ENCODE measurements at regions not wholly inside any gene's neighbourhood (a gene's known extent, or its start where the extent isn't known, plus 50 kb on each side); places are given as distances from the start of the nearest gene placed in this dataset.

GRCh38 chr1:59188413-59189213 is 108.3 kb upstream of the FGGY start:
- H3K4me2 ChIP-seq (ENCODE audit: insufficient read depth, low read length), result no peak overlapping the region
- H2AFZ ChIP-seq (ENCODE audit: low read depth, low read length), result no peak overlapping the region
- no peaks in the 10 kb centered on the region for H4K20me1 ChIP-seq (replicated peaks; ENCODE audit: control insufficient read depth, insufficient read depth, low read length)
- DNase-seq (ENCODE audit: extremely low read depth in 1 of 4, low spot score in 3 of 4) (no peak), ATAC-seq (no peak), FAIRE-seq (no peak)
- POLR2A ChIA-PET, result no interaction called here
- 3% methylated on average over 2 of the region's 2 CpGs for WGBS (ENCODE audit: insufficient coverage, low coverage, missing lambda C conversion rate)
- H3K4me3 ChIP-seq, result no peak overlapping the region
- intact Hi-C loops (cut with micrococcal nuclease), result loop anchor here (10.0 kb wide), 1 partner anchor 506 kb away; no protein-coding TSS in a partner anchor
- in situ Hi-C loops (cut with MboI), result no loop called here
- H3K27me3 ChIP-seq (ENCODE audit: control insufficient read depth in 2 of 2, insufficient read depth in 2 of 2, low read length in 2 of 2), result no peaks in the 10 kb centered on the region
- CTCF ChIA-PET (ENCODE audit: low intra/inter-chr PET ratio), result no interaction called here
- H3K9me1 ChIP-seq (ENCODE audit: control insufficient read depth, insufficient read depth, low read length), result no peaks in the 10 kb centered on the region
- no peaks in the 10 kb centered on the region for H3K36me3 ChIP-seq (ENCODE audit: control insufficient read depth, insufficient read depth, low read length)
- H3K4me1 ChIP-seq (replicated peaks in 1 of 2; ENCODE audit: control insufficient read depth in 2 of 2, insufficient read depth in 2 of 2, low read length in 2 of 2), result no peaks in the 10 kb centered on the region
- H3K9ac ChIP-seq (ENCODE audit: insufficient read depth in 1 of 2, low read depth in 2 of 2, low read length in 2 of 2), result no peak overlapping the region
- no peak overlapping the region for H3K27ac ChIP-seq (ENCODE audit: extremely low read depth, low read depth, low read length)
- no peaks in the 10 kb centered on the region for H3K79me2 ChIP-seq (ENCODE audit: control insufficient read depth, insufficient read depth, low read length)
- no peaks in the 10 kb centered on the region for H3K9me3 ChIP-seq (replicated peaks; ENCODE audit: control insufficient read depth, insufficient read depth, low read depth, low read length)
- no TSS peak for BruUV-seq (replicated peaks)
- TF ChIP-seq HSF4 (CRISPR knock-in tag; IDR thresholded peaks at IDR 0.05; ENCODE audit: borderline replicate concordance) (no peak), KLF6 (CRISPR knock-in tag; IDR thresholded peaks at IDR 0.05; ENCODE audit: borderline replicate concordance) (no peak), ZNF282 (CRISPR knock-in tag; IDR thresholded peaks at IDR 0.05) (no peak), SMARCA5 (IDR thresholded peaks at IDR 0.05) (no peak), DPF2 (IDR thresholded peaks at IDR 0.05) (no peak), BCL6 (CRISPR knock-in tag; IDR thresholded peaks at IDR 0.05) (no peak), MXD1 (CRISPR knock-in tag; IDR thresholded peaks at IDR 0.05; ENCODE audit: borderline replicate concordance, poor library complexity, severe bottlenecking) (no peak), RBM39 (optimal IDR thresholded peaks at IDR 0.05; ENCODE audit: low read depth, low read length) (no peak), ILK (tag; IDR thresholded peaks at IDR 0.05; ENCODE audit: borderline replicate concordance, low read depth) (no peak), SAFB (IDR thresholded peaks at IDR 0.05; ENCODE audit: borderline replicate concordance, low read depth, low read length) (no peak), CBX5 (IDR thresholded peaks at IDR 0.05; ENCODE audit: borderline replicate concordance, low read depth) (no peak), PRMT5 (CRISPR knock-in tag; IDR thresholded peaks at IDR 0.05) (no peak)
- TF ChIP-seq, protein P1, sequence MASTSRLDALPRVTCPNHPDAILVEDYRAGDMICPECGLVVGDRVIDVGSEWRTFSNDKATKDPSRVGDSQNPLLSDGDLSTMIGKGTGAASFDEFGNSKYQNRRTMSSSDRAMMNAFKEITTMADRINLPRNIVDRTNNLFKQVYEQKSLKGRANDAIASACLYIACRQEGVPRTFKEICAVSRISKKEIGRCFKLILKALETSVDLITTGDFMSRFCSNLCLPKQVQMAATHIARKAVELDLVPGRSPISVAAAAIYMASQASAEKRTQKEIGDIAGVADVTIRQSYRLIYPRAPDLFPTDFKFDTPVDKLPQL (IDR thresholded peaks at IDR 0.05; ENCODE audit: extremely low read depth, insufficient read length), result no peak
- TF ChIP-seq, protein P2, sequence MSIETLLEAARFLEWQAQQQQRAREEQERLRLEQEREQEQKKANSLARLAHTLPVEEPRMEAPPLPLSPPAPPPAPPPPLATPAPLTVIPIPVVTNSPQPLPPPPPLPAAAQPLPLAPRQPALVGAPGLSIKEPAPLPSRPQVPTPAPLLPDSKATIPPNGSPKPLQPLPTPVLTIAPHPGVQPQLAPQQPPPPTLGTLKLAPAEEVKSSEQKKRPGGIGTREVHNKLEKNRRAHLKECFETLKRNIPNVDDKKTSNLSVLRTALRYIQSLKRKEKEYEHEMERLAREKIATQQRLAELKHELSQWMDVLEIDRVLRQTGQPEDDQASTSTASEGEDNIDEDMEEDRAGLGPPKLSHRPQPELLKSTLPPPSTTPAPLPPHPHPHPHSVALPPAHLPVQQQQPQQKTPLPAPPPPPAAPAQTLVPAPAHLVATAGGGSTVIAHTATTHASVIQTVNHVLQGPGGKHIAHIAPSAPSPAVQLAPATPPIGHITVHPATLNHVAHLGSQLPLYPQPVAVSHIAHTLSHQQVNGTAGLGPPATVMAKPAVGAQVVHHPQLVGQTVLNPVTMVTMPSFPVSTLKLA (conservative IDR thresholded peaks at IDR 0.05), result no peak
- TF ChIP-seq, protein P3, sequence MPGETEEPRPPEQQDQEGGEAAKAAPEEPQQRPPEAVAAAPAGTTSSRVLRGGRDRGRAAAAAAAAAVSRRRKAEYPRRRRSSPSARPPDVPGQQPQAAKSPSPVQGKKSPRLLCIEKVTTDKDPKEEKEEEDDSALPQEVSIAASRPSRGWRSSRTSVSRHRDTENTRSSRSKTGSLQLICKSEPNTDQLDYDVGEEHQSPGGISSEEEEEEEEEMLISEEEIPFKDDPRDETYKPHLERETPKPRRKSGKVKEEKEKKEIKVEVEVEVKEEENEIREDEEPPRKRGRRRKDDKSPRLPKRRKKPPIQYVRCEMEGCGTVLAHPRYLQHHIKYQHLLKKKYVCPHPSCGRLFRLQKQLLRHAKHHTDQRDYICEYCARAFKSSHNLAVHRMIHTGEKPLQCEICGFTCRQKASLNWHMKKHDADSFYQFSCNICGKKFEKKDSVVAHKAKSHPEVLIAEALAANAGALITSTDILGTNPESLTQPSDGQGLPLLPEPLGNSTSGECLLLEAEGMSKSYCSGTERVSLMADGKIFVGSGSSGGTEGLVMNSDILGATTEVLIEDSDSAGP (CRISPR knock-in tag; IDR thresholded peaks at IDR 0.05), result no peak
